GM12878 (cell line): ENCODE measurements at regions not wholly inside any gene's neighbourhood (a gene's known extent, or its start where the extent isn't known, plus 50 kb on each side); places are given as distances from the start of the nearest gene placed in this dataset.

Source experiments
- ATAC-seq: fragments of 200-7000 bp; cut with Tn5 transposase; 3 replicates; pipeline ENCODE4 v1.9.1; 2020; ENCODE audit warnings: mild to moderate bottlenecking, moderate library complexity
- BruUV-seq: library from RNA; stranded (reverse); fragments of 400-500 nt; replicated peaks from 2 replicates; lab custom pipeline; 2021; lab: Mats Ljungman, UMichigan
- CTCF ChIA-PET: fragments of 300-600 bp; sonication (Branson Sonifier 250); formaldehyde crosslinking; extraction: SDS; loops from one replicate; lab custom pipeline; 2021; ENCODE audit warnings: inconsistent platforms; lab: Yijun Ruan, JAX
- POLR2A ChIA-PET: fragments of 350-600 bp; formaldehyde crosslinking; extraction: SDS; loops from one replicate; lab custom pipeline; 2021; ENCODE audit warnings: inconsistent platforms; lab: Charles Lee
- RAD21 ChIA-PET: fragments of 300-600 bp; sonication (Branson Sonifier 250); formaldehyde crosslinking; loops from one replicate; lab custom pipeline; 2023; ENCODE audit warnings: antibody characterized with exemption; ENCODE audit not compliant: unreplicated experiment; lab: Charles Lee
- SMC1A ChIA-PET: fragments of 300-600 bp; sonication (Branson Sonifier 250); formaldehyde crosslinking; loops from one replicate; lab custom pipeline; 2023; ENCODE audit not compliant: unreplicated experiment, uncharacterized antibody; lab: Charles Lee
- DNase-seq: peaks from one replicate; pipeline ENCODE4 v3.0.0-alpha.2; 2011; ENCODE audit warnings: low read depth, low spot score
- FAIRE-seq: peaks from 3 replicates; lab custom pipeline; 2011; peaks lifted over from hg19 to GRCh38; lab: Jason Lieb, UNC
- H2AFZ ChIP-seq: 2 replicates; pipeline ENCODE4 v1.6.0; 2011; ENCODE audit warnings: low read depth, low read length, control low read depth; ENCODE audit not compliant: control insufficient read depth
- H3K27ac ChIP-seq: 2 replicates; pipeline ENCODE4 v1.5.1; 2011; ENCODE audit warnings: control low read depth; ENCODE audit not compliant: control insufficient read depth, insufficient read depth
- H3K27me3 ChIP-seq, 2 experiments: replicated peaks in 1 of 2; 2 replicates each; pipeline versions ENCODE4 v1.6.0 to v1.6.1; 2011; ENCODE audit warnings: low read length in 1 of 2; ENCODE audit not compliant: control insufficient read depth in 2 of 2, insufficient read depth in 2 of 2
- H3K36me3 ChIP-seq, 2 experiments: 2 replicates each; pipeline ENCODE4 v1.5.1; 2011; ENCODE audit warnings: low read length in 1 of 2; ENCODE audit not compliant: control insufficient read depth in 2 of 2, insufficient read depth in 2 of 2
- H3K4me1 ChIP-seq: 2 replicates; pipeline ENCODE4 v1.6.1; 2011; ENCODE audit warnings: mild to moderate bottlenecking, low read length, moderate library complexity, mixed read lengths; ENCODE audit not compliant: control insufficient read depth, insufficient read depth
- H3K4me2 ChIP-seq: 2 replicates; pipeline ENCODE4 v1.6.0; 2011; ENCODE audit warnings: control low read depth; ENCODE audit not compliant: control insufficient read depth, insufficient read depth
- H3K4me3 ChIP-seq: fragments of 200-600 bp; sonication (generic); 2 replicates; pipeline ENCODE4 v1.5.1; 2016
- H3K79me2 ChIP-seq: 2 replicates; pipeline ENCODE4 v1.6.0; 2011; ENCODE audit warnings: low read length; ENCODE audit not compliant: control insufficient read depth, insufficient read depth
- H3K9ac ChIP-seq: 2 replicates; pipeline ENCODE4 v1.8.0; 2011; ENCODE audit warnings: low read length, control low read depth, mixed read lengths; ENCODE audit not compliant: control insufficient read depth, insufficient read depth
- H3K9me3 ChIP-seq: replicated peaks from 3 replicates; pipeline ENCODE4 v1.5.1; 2011; ENCODE audit warnings: mild to moderate bottlenecking, low read length; ENCODE audit not compliant: control insufficient read depth, insufficient read depth
- H4K20me1 ChIP-seq: 2 replicates; pipeline ENCODE4 v1.6.0; 2011; ENCODE audit not compliant: control insufficient read depth, insufficient read depth
- CEBPZ ChIP-seq: fragments of 150-350 bp; IDR thresholded peaks from 2 replicates; pipeline ENCODE4 v1.6.1; 2016; ENCODE audit warnings: low read depth, low read length
- MEF2A ChIP-seq: IDR thresholded peaks from 2 replicates; pipeline ENCODE4 v1.6.1; 2011; ENCODE audit warnings: low read depth, mild to moderate bottlenecking, low read length, moderate library complexity; ENCODE audit not compliant: insufficient read depth
- MTA3 ChIP-seq: IDR thresholded peaks from 2 replicates; pipeline ENCODE4 v1.6.1; 2012; ENCODE audit warnings: low read length, inconsistent platforms, borderline replicate concordance
- NFYB ChIP-seq: IDR thresholded peaks from 2 replicates; pipeline ENCODE4 v1.6.1; 2011; ENCODE audit warnings: low read depth, mild to moderate bottlenecking, low read length, improper control_type of control experiment, moderate library complexity; ENCODE audit not compliant: insufficient read depth
- PRDM15 ChIP-seq: fragments of 450-650 bp; formaldehyde crosslinking; IDR thresholded peaks from 2 replicates; pipeline ENCODE4 v1.4.0; 2020; ENCODE audit warnings: mild to moderate bottlenecking, moderate library complexity
- TCF12 ChIP-seq: IDR thresholded peaks from 2 replicates; pipeline ENCODE4 v1.6.1; 2011; ENCODE audit warnings: low read depth, mild to moderate bottlenecking, low read length
- WGBS: methylation state at CpG from one replicate; pipeline ENCODE4 v1.1.6; 2016; ENCODE audit warnings: low lambda C conversion rate; ENCODE audit not compliant: insufficient replicate concordance, insufficient coverage; ENCODE audit errors: missing lambda C conversion rate; 5-methylcytosine and 5-hydroxymethylcytosine counted together
- in situ Hi-C: fragments of 300-500 bp; cut with MboI; formaldehyde crosslinking; loops from 9 replicates; pipeline ENCODE4 v1.14.3; 2018; ENCODE audit warnings: mixed read lengths
- intact Hi-C: fragments of 100-400 bp; cut with micrococcal nuclease; formaldehyde crosslinking; loops from one replicate; pipeline ENCODE4 v1.14.2; 2022; ENCODE audit not compliant: unreplicated experiment
- TF ChIP-seq, protein P1 (sequence below): fragments of 450-650 bp; IDR thresholded peaks from 2 replicates; pipeline ENCODE4 v1.6.1; 2017; ENCODE audit warnings: low read depth, mild to moderate bottlenecking, moderate library complexity
- TF ChIP-seq, protein P2 (sequence below): fragments of 450-650 bp; IDR thresholded peaks from 2 replicates; pipeline ENCODE4 v1.6.1; 2014; ENCODE audit warnings: mild to moderate bottlenecking
- TF ChIP-seq, protein P3 (sequence below): fragments of 450-650 bp; IDR thresholded peaks from 2 replicates; pipeline ENCODE4 v1.6.1; 2017; ENCODE audit warnings: mild to moderate bottlenecking, moderate library complexity

DNA sequence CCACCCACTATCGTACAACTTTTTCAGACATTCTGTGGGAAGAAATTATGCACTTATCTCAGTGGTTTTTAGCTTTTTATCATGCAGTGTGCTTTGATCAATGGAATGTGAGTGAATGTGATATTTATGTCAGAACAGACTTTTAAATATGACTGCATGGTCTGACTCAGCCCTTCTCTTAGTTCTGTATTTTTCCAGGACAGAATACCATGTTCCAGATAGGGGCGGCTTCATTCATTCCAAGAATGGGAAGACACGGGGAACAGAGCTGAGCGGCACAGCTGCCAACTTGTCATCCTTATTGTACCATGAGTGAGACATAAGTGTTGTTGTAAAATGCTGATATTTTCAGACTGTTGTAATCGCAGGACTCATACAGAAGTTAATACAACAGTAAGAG is 214.6 kb upstream of the NCAM2 start:
- H2AFZ ChIP-seq = no peak overlapping the region
- no peak overlapping the region for H3K4me2 ChIP-seq
- no peak for ATAC-seq
- H3K27ac ChIP-seq = no peak overlapping the region
- H3K4me1 ChIP-seq = no peaks in the 10 kb centered on the region
- no TSS peak for BruUV-seq
- in situ Hi-C loops (no loop called here), intact Hi-C loops (no loop called here)
- H3K4me3 ChIP-seq = no peak overlapping the region
- POLR2A ChIA-PET = no interaction called here
- H3K9ac ChIP-seq = no peak overlapping the region
- H3K36me3 ChIP-seq = no peaks in the 10 kb centered on the region
- no peaks in the 10 kb centered on the region for H3K27me3 ChIP-seq
- no peaks in the 10 kb centered on the region for H4K20me1 ChIP-seq
- no peak for FAIRE-seq
- no peaks in the 10 kb centered on the region; the same call in 1 of the 3 replicates for H3K9me3 ChIP-seq
- 44% methylated on average over 5 of the region's 5 CpGs for WGBS
- SMC1A ChIA-PET = interaction anchor here (0.6 kb wide), 1 partner anchor 498 kb away, joined by 3 read pairs; no protein-coding TSS in a partner anchor
- CTCF ChIA-PET = no interaction called here
- DNase-seq = no peak
- RAD21 ChIA-PET = no interaction called here
- H3K79me2 ChIP-seq = no peaks in the 10 kb centered on the region
- TF ChIP-seq, protein P1, sequence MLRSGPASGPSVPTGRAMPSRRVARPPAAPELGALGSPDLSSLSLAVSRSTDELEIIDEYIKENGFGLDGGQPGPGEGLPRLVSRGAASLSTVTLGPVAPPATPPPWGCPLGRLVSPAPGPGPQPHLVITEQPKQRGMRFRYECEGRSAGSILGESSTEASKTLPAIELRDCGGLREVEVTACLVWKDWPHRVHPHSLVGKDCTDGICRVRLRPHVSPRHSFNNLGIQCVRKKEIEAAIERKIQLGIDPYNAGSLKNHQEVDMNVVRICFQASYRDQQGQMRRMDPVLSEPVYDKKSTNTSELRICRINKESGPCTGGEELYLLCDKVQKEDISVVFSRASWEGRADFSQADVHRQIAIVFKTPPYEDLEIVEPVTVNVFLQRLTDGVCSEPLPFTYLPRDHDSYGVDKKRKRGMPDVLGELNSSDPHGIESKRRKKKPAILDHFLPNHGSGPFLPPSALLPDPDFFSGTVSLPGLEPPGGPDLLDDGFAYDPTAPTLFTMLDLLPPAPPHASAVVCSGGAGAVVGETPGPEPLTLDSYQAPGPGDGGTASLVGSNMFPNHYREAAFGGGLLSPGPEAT = no peak
- TF ChIP-seq CEBPZ (no peak), MEF2A (no peak), TCF12 (no peak), PRDM15 (CRISPR knock-in tag) (no peak), NFYB (no peak), MTA3 (no peak)
- TF ChIP-seq, protein P2, sequence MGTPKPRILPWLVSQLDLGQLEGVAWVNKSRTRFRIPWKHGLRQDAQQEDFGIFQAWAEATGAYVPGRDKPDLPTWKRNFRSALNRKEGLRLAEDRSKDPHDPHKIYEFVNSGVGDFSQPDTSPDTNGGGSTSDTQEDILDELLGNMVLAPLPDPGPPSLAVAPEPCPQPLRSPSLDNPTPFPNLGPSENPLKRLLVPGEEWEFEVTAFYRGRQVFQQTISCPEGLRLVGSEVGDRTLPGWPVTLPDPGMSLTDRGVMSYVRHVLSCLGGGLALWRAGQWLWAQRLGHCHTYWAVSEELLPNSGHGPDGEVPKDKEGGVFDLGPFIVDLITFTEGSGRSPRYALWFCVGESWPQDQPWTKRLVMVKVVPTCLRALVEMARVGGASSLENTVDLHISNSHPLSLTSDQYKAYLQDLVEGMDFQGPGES = no peak
- TF ChIP-seq, protein P3, sequence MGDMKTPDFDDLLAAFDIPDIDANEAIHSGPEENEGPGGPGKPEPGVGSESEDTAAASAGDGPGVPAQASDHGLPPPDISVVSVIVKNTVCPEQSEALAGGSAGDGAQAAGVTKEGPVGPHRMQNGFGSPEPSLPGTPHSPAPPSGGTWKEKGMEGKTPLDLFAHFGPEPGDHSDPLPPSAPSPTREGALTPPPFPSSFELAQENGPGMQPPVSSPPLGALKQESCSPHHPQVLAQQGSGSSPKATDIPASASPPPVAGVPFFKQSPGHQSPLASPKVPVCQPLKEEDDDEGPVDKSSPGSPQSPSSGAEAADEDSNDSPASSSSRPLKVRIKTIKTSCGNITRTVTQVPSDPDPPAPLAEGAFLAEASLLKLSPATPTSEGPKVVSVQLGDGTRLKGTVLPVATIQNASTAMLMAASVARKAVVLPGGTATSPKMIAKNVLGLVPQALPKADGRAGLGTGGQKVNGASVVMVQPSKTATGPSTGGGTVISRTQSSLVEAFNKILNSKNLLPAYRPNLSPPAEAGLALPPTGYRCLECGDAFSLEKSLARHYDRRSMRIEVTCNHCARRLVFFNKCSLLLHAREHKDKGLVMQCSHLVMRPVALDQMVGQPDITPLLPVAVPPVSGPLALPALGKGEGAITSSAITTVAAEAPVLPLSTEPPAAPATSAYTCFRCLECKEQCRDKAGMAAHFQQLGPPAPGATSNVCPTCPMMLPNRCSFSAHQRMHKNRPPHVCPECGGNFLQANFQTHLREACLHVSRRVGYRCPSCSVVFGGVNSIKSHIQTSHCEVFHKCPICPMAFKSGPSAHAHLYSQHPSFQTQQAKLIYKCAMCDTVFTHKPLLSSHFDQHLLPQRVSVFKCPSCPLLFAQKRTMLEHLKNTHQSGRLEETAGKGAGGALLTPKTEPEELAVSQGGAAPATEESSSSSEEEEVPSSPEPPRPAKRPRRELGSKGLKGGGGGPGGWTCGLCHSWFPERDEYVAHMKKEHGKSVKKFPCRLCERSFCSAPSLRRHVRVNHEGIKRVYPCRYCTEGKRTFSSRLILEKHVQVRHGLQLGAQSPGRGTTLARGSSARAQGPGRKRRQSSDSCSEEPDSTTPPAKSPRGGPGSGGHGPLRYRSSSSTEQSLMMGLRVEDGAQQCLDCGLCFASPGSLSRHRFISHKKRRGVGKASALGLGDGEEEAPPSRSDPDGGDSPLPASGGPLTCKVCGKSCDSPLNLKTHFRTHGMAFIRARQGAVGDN = no peak
